ENCODE measurements at regions not wholly inside any gene's neighbourhood (a gene's known extent, or its start where the extent isn't known, plus 50 kb on each side); places are given as distances from the start of the nearest gene placed in this dataset.

DNA sequence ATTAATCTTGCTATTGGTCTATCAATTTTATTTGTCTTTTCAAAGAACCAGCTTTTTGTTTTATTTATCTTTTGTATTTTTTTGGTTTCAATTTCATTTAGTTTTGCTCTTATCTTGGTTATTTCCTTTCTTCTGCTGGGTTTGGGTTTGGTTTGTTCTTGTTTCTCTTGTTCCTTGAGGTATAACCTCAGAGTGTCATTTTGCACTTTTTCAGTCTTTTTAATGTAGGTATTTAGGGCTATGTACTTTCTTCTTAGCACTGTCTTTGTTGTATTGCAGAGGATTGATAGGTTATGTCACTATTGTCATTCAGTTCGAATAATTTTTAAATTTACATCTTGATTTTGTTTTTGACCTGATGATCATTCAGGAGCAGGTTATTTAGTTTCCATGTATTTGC is 92.7 kb upstream of the DCD start:
- H3K36me3 ChIP-seq (replicated peaks in 1 of 2), result no peaks in the 10 kb centered on the region
- 57 to 74% (median 59%) methylated on average over 1 of the region's 1 CpG for WGBS, 4 donors
- H3K4me1 ChIP-seq (replicated peaks in 1 of 2), result no peaks in the 10 kb centered on the region
- no peaks in the 10 kb centered on the region for H3K9me3 ChIP-seq (replicated peaks in 1 of 3)
- DNase-seq, result no peak
- H3K4me3 ChIP-seq, result no peak overlapping the region
- H3K27ac ChIP-seq, result no peak overlapping the region
- H3K27me3 ChIP-seq, result no peaks in the 10 kb centered on the region
- TF ChIP-seq POLR2A (IDR thresholded peaks at IDR 0.05), result no peak
- TF ChIP-seq, protein P1, sequence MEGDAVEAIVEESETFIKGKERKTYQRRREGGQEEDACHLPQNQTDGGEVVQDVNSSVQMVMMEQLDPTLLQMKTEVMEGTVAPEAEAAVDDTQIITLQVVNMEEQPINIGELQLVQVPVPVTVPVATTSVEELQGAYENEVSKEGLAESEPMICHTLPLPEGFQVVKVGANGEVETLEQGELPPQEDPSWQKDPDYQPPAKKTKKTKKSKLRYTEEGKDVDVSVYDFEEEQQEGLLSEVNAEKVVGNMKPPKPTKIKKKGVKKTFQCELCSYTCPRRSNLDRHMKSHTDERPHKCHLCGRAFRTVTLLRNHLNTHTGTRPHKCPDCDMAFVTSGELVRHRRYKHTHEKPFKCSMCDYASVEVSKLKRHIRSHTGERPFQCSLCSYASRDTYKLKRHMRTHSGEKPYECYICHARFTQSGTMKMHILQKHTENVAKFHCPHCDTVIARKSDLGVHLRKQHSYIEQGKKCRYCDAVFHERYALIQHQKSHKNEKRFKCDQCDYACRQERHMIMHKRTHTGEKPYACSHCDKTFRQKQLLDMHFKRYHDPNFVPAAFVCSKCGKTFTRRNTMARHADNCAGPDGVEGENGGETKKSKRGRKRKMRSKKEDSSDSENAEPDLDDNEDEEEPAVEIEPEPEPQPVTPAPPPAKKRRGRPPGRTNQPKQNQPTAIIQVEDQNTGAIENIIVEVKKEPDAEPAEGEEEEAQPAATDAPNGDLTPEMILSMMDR (IDR thresholded peaks at IDR 0.05), result no peak
- intact Hi-C loops (cut with DNase I), result no loop called here

DNA sequence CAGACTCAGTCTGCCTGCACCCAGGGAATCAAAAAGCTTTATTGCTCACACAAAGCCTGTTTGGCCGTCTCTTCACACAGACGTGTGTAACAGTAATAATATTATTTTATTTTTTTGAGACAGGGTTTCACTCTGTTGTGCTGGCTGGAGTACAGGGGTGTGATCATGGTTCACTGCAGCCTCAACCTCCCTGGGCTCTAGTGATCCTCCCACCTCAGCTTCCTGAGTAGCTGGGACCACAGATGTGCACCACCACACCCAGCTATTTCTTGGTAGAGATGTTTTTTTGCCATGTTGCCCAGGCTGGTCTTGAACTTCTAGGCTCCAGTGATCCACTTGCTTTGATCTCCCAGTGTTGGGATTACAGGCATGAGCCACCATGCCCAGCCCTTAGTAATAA is 88.4 kb upstream of the DCD start:
- Histone ChIP-seq H3K4me1 (replicated peaks in 1 of 2) (no peaks in the 10 kb centered on the region), H3K27me3 (no peaks in the 10 kb centered on the region), H3K27ac (no peak overlapping the region), H3K4me3 (no peak overlapping the region), H3K9me3 (replicated peaks in 1 of 3) (no peaks in the 10 kb centered on the region), H3K36me3 (replicated peaks in 1 of 2) (no peaks in the 10 kb centered on the region)
- intact Hi-C loops (cut with DNase I), result no loop called here
- no peak for DNase-seq
- no peak for TF ChIP-seq POLR2A (IDR thresholded peaks at IDR 0.05)
- TF ChIP-seq, protein P1 (IDR thresholded peaks at IDR 0.05), result no peak
- 65 to 75% (median 69%) methylated on average over 2 of the region's 2 CpGs for WGBS, 4 donors

DNA sequence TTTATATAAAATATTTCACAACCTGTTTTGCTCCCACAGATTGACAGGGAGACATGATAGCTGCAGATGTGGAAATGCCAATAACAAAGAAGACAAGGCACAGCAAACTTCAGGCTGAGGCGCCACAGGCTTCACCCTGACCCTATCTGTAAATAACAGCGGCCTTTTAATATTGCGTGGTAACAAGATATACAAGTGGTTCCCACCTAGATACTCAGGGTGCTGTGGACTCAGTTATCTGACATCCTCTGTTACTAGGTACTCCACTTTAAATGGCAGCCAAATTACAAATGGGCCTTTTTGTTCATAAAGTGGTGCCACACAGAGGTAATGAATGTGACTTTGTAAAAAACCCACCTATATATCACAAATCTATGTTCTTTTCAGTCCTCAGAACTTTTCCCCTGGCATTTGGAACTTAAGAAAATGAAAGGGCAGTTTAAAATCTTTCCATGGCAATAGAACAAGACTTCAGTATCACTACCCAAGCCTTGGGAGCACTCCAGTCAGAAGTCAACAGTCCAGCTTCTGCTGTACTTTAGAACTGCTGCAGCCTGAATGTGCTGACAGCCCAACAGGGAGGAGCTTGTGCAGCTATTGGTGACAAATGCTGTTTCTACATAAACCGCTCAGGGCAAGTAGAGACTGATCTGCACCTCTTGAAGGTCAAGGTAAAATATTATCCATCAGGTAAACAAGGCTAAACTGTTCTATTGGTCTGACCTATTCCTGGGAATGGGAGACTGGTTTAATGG is 86.2 kb upstream of the DCD start:
- no peaks in the 10 kb centered on the region for H3K36me3 ChIP-seq (replicated peaks in 1 of 2)
- H3K9me3 ChIP-seq (replicated peaks in 1 of 3), result no peaks in the 10 kb centered on the region
- H3K4me1 ChIP-seq (replicated peaks in 1 of 2), result no peaks in the 10 kb centered on the region
- intact Hi-C loops (cut with DNase I), result no loop called here
- H3K27ac ChIP-seq, result no peak overlapping the region
- no peaks in the 10 kb centered on the region for H3K27me3 ChIP-seq
- DNase-seq, result no peak
- 72 to 78% (median 75%) methylated on average over 4 of the region's 4 CpGs for WGBS, 4 donors
- H3K4me3 ChIP-seq, result no peak overlapping the region
- TF ChIP-seq POLR2A (IDR thresholded peaks at IDR 0.05), result no peak
- TF ChIP-seq, protein P1 (IDR thresholded peaks at IDR 0.05), result no peak

DNA sequence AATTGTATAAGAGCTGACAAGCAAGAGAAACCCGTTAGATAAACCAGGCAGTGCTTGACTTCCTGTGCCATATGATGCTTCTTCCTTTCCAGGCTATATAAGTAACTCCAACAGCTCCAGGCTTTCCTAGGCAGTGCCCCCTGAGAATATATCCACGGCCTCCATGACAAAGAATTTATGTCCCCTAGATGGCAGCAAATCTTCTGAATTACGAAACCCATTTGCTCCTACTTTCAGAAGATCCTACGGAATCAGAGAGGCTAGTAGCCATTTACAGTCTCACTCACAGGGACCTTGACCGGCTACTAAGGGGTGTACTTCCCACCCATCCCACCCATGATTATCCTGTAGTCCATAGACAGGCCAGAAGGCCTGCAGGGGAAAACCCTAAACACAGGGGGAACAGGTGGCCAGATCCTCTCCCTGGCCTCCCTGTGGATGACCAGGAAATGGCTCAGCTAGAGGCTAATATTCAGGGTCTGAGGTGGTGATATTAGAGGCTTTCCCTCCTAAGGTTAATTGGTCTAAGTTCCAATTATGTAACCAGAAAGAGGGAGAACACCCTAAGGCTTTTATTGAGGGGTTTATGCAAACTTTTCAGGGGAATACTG is 77.2 kb upstream of the DCD start:
- intact Hi-C loops (cut with DNase I), result no loop called here
- DNase-seq, result no peak
- Histone ChIP-seq H3K27me3 (no peaks in the 10 kb centered on the region), H3K4me1 (replicated peaks in 1 of 2) (no peaks in the 10 kb centered on the region), H3K9me3 (replicated peaks in 1 of 3) (no peaks in the 10 kb centered on the region), H3K4me3 (no peak overlapping the region), H3K36me3 (replicated peaks in 1 of 2) (no peaks in the 10 kb centered on the region), H3K27ac (no peak overlapping the region)
- WGBS, 4 donors, result 21 to 35% (median 30%) methylated on average over 5 of the region's 5 CpGs
- TF ChIP-seq POLR2A (IDR thresholded peaks at IDR 0.05), result no peak
- TF ChIP-seq, protein P1 (IDR thresholded peaks at IDR 0.05), result peak in 1 of 6 experiments; percentile 29
